HL-60 (cell line): ENCODE measurements at regions not wholly inside any gene's neighbourhood (a gene's known extent, or its start where the extent isn't known, plus 50 kb on each side); places are given as distances from the start of the nearest gene placed in this dataset.

Source experiments
- DNase-seq, 2 experiments: peaks; one replicate each; pipeline ENCODE4 v3.0.0-alpha.2; 2010 to 2020; ENCODE audit warnings: low read depth in 1 of 2, low spot score in 1 of 2
- H3K27ac ChIP-seq: fragments of 250-450 bp; sonication (Bioruptor Pico); replicated peaks from 2 replicates; pipeline ENCODE4 v1.5.1; 2020; ENCODE audit warnings: mild to moderate bottlenecking, moderate library complexity
- H3K27me3 ChIP-seq: fragments of 250-450 bp; sonication (Bioruptor Pico); 2 replicates; pipeline ENCODE4 v1.5.1; 2021; ENCODE audit warnings: mild to moderate bottlenecking, moderate library complexity; ENCODE audit not compliant: insufficient read depth, poor library complexity, severe bottlenecking
- H3K4me3 ChIP-seq: replicated peaks from 2 replicates; pipeline ENCODE4 v1.5.1; 2011; ENCODE audit warnings: mild to moderate bottlenecking, control low read depth, low read length; ENCODE audit not compliant: insufficient read depth
- CTCF ChIP-seq: IDR thresholded peaks from one replicate; pipeline ENCODE4 v1.5.1; 2011; ENCODE audit warnings: low read length, control low read depth, inconsistent platforms; ENCODE audit not compliant: insufficient read depth
- GABPA ChIP-seq: IDR thresholded peaks from 2 replicates; pipeline ENCODE4 v1.6.1; 2012; ENCODE audit warnings: low read depth
- POLR2AphosphoS5 ChIP-seq: IDR thresholded peaks from 2 replicates; pipeline ENCODE4 v1.6.1; 2012; ENCODE audit warnings: low read depth
- REST ChIP-seq: IDR thresholded peaks from 2 replicates; pipeline ENCODE4 v1.6.1; 2012; ENCODE audit warnings: low read depth; ENCODE audit not compliant: insufficient replicate concordance
- SPI1 ChIP-seq: IDR thresholded peaks from 2 replicates; pipeline ENCODE4 v1.6.1; 2012; ENCODE audit warnings: low read depth, mild to moderate bottlenecking, borderline replicate concordance

GRCh38 chr13:28552288-28552687, 57.4 kb upstream of the FLT1 start:
- H3K4me3 ChIP-seq, result no peak overlapping the region
- no peak overlapping the region for H3K27ac ChIP-seq
- no peak for TF ChIP-seq SPI1
- TF ChIP-seq GABPA, result no peak
- TF ChIP-seq POLR2AphosphoS5, result no peak
- TF ChIP-seq REST, result no peak
- TF ChIP-seq CTCF, result no peak
- no peaks in the 10 kb centered on the region for H3K27me3 ChIP-seq
- no peak for DNase-seq

- no peak for DNase-seq
- Histone ChIP-seq H3K27ac (no peak overlapping the region), H3K4me3 (no peak overlapping the region), H3K27me3 (no peaks in the 10 kb centered on the region)
- TF ChIP-seq POLR2AphosphoS5 (no peak), CTCF (no peak), SPI1 (no peak), GABPA (no peak), REST (no peak)
These were observed 56.6 kb upstream of the FLT1 start for GRCh38 chr13:28551498-28551895.

- Histone ChIP-seq H3K27me3 (no peaks in the 10 kb centered on the region), H3K27ac (no peak overlapping the region), H3K4me3 (no peak overlapping the region)
- no peak for TF ChIP-seq GABPA
- no peak for TF ChIP-seq REST
- TF ChIP-seq CTCF, result no peak
- no peak for TF ChIP-seq POLR2AphosphoS5
- TF ChIP-seq SPI1, result no peak
- DNase-seq, result no peak
These were observed 56.0 kb upstream of the FLT1 start for GRCh38 chr13:28550721-28551497.
